Chondrocyte (in vitro differentiated cells): ENCODE measurements at regions not wholly inside any gene's neighbourhood (a gene's known extent, or its start where the extent isn't known, plus 50 kb on each side); places are given as distances from the start of the nearest gene placed in this dataset.
A peak's percentile ranks its signal among the peaks of the same experiment; 100 is the strongest.
"Not testable (repeated sequence)": the region's sequence is repeated elsewhere in the genome, so short reads cannot be mapped to it uniquely, and the experiment has no call there.

ENCODE experiments used
- DNase-seq: peaks from one replicate; pipeline ENCODE4 v3.0.0; 2021; ENCODE audit warnings: mixed read lengths, low spot score
- H3K27ac Mint-ChIP-seq: one replicate; pipeline ENCODE4 v1.8.0; 2021; ENCODE audit warnings: mild to moderate bottlenecking, moderate library complexity, mixed read lengths; ENCODE audit not compliant: unreplicated experiment
- H3K27me3 Mint-ChIP-seq: 2 replicates; pipeline ENCODE4 v1.8.0; 2021; ENCODE audit warnings: low read depth, mixed read lengths
- H3K36me3 Mint-ChIP-seq: 2 replicates; pipeline ENCODE4 v1.8.0; 2021; ENCODE audit warnings: low read depth, mixed read lengths
- H3K4me1 Mint-ChIP-seq: 2 replicates; pipeline ENCODE4 v1.8.0; 2021; ENCODE audit warnings: low read depth, mild to moderate bottlenecking, mixed read lengths
- H3K4me3 Mint-ChIP-seq: one replicate; pipeline ENCODE4 v1.8.0; 2021; ENCODE audit warnings: mild to moderate bottlenecking, moderate library complexity, mixed read lengths; ENCODE audit not compliant: unreplicated experiment
- H3K9me3 Mint-ChIP-seq: 2 replicates; pipeline ENCODE4 v1.8.0; 2021; ENCODE audit warnings: low read depth, mixed read lengths
- CTCF ChIP-seq: fragments of 200-600 bp; sonication (generic); IDR thresholded peaks from 2 replicates; pipeline ENCODE4 v1.5.0; 2021; ENCODE audit warnings: antibody characterized with exemption, mild to moderate bottlenecking, moderate library complexity

- no peak overlapping the region for H3K4me3 Mint-ChIP-seq
- no peaks in the 10 kb centered on the region for H3K27me3 Mint-ChIP-seq
- peaks cover 7% of the 10 kb centered on the region for H3K36me3 Mint-ChIP-seq
- no peak for DNase-seq
- TF ChIP-seq CTCF = no peak
- H3K27ac Mint-ChIP-seq = no peak overlapping the region
- peaks cover 15% of the 10 kb centered on the region for H3K9me3 Mint-ChIP-seq
- H3K4me1 Mint-ChIP-seq = peaks cover 11% of the 10 kb centered on the region
These were observed 238.6 kb downstream of the TRIML1 start for GRCh38 chr4:188377816-188378215.

- no peak overlapping the region for H3K4me3 Mint-ChIP-seq
- H3K27me3 Mint-ChIP-seq = no peaks in the 10 kb centered on the region
- no peak for TF ChIP-seq CTCF
- H3K36me3 Mint-ChIP-seq = peaks cover 9% of the 10 kb centered on the region
- DNase-seq = no peak
- peaks cover 16% of the 10 kb centered on the region for H3K9me3 Mint-ChIP-seq
- H3K27ac Mint-ChIP-seq = no peak overlapping the region
- H3K4me1 Mint-ChIP-seq = peaks cover 25% of the 10 kb centered on the region
These were observed 243.9 kb downstream of the TRIML1 start for GRCh38 chr4:188383180-188383579.

- DNase-seq = no peak
- peaks cover 32% of the 10 kb centered on the region for H3K4me1 Mint-ChIP-seq
- H3K27me3 Mint-ChIP-seq = no peaks in the 10 kb centered on the region
- H3K36me3 Mint-ChIP-seq = peaks cover 11% of the 10 kb centered on the region
- peak overlapping the region; percentile 66 for H3K4me3 Mint-ChIP-seq
- peaks cover 35% of the 10 kb centered on the region for H3K9me3 Mint-ChIP-seq
- TF ChIP-seq CTCF = no peak
- peak overlapping the region; percentile 93 for H3K27ac Mint-ChIP-seq
These were observed 248.0 kb downstream of the TRIML1 start for GRCh38 chr4:188387179-188387791.

GRCh38 chr4:188391349-188391748, 252.1 kb downstream of the TRIML1 start:
- not testable (repeated sequence) for H3K4me3 Mint-ChIP-seq, H3K27ac Mint-ChIP-seq, H3K36me3 Mint-ChIP-seq, DNase-seq, H3K27me3 Mint-ChIP-seq
- H3K9me3 Mint-ChIP-seq = peaks cover 22% of the 10 kb centered on the region
- TF ChIP-seq CTCF = peak; percentile 26
- peaks cover 26% of the 10 kb centered on the region for H3K4me1 Mint-ChIP-seq

- H3K4me3 Mint-ChIP-seq = no peak overlapping the region
- peaks cover 12% of the 10 kb centered on the region for H3K4me1 Mint-ChIP-seq
- TF ChIP-seq CTCF = no peak
- H3K9me3 Mint-ChIP-seq = peaks cover under 1% of the 10 kb centered on the region
- no peak overlapping the region for H3K27ac Mint-ChIP-seq
- no peaks in the 10 kb centered on the region for H3K36me3 Mint-ChIP-seq
- DNase-seq = no peak
- H3K27me3 Mint-ChIP-seq = no peaks in the 10 kb centered on the region
These were observed 256.8 kb downstream of the TRIML1 start for GRCh38 chr4:188396037-188396436.
